ENCODE measurements at regions not wholly inside any gene's neighbourhood (a gene's known extent, or its start where the extent isn't known, plus 50 kb on each side); places are given as distances from the start of the nearest gene placed in this dataset.

- Histone ChIP-seq H3K36me3 (ENCODE audit: insufficient read depth, low read length) (no peaks in the 10 kb centered on the region), H2AFZ (ENCODE audit: low read length) (no peak overlapping the region), H4K20me1 (ENCODE audit: insufficient read depth, low read length) (no peaks in the 10 kb centered on the region; the same call in 1 of the 2 replicates), H3K9me3 (ENCODE audit: low read length) (no peaks in the 10 kb centered on the region), H3K79me2 (ENCODE audit: insufficient read depth, low read depth, low read length) (no peaks in the 10 kb centered on the region), H3K4me1 (ENCODE audit: insufficient read depth, low read length, poor library complexity, severe bottlenecking) (no peaks in the 10 kb centered on the region), H3K27ac (ENCODE audit: low read depth, low read length, poor library complexity, severe bottlenecking) (no peak overlapping the region), H3K4me2 (ENCODE audit: low read length) (no peak overlapping the region), H3K9me2 (ENCODE audit: insufficient read depth, low read length) (no peaks in the 10 kb centered on the region), H3K4me3 (ENCODE audit: low read depth, low read length, poor library complexity, severe bottlenecking) (no peak overlapping the region)
- no peak for DNase-seq (ENCODE audit: low spot score)
- ChIA-PET CTCF (ENCODE audit: unreplicated experiment) (no interaction called here), POLR2A (no interaction called here)
- intact Hi-C loops (cut with micrococcal nuclease; ENCODE audit: unreplicated experiment), result no loop called here
- no peak for TF ChIP-seq EZH2phosphoT487 (IDR thresholded peaks at IDR 0.05; ENCODE audit: borderline replicate concordance, low read depth, low read length)
- no peak for TF ChIP-seq CTCF (conservative IDR thresholded peaks at IDR 0.05; ENCODE audit: low read length)
- no TSS peak for BruUV-seq (replicated peaks)
These were observed 225.0 kb upstream of the PRR16 start for GRCh38 chr5:120239086-120239485.

GRCh38 chr5:120240706-120241105 is 223.4 kb upstream of the PRR16 start:
- Histone ChIP-seq H3K4me1 (ENCODE audit: insufficient read depth, low read length, poor library complexity, severe bottlenecking) (no peaks in the 10 kb centered on the region), H3K36me3 (ENCODE audit: insufficient read depth, low read length) (no peaks in the 10 kb centered on the region), H4K20me1 (ENCODE audit: insufficient read depth, low read length) (no peaks in the 10 kb centered on the region; the same call in 1 of the 2 replicates), H2AFZ (ENCODE audit: low read length) (no peak overlapping the region), H3K9me2 (ENCODE audit: insufficient read depth, low read length) (no peaks in the 10 kb centered on the region), H3K9me3 (ENCODE audit: low read length) (no peaks in the 10 kb centered on the region), H3K79me2 (ENCODE audit: insufficient read depth, low read depth, low read length) (no peaks in the 10 kb centered on the region), H3K4me2 (ENCODE audit: low read length) (no peak overlapping the region), H3K4me3 (ENCODE audit: low read depth, low read length, poor library complexity, severe bottlenecking) (no peak overlapping the region), H3K27ac (ENCODE audit: low read depth, low read length, poor library complexity, severe bottlenecking) (no peak overlapping the region)
- DNase-seq (ENCODE audit: low spot score), result no peak
- no TSS peak for BruUV-seq (replicated peaks)
- ChIA-PET CTCF (ENCODE audit: unreplicated experiment) (no interaction called here), POLR2A (no interaction called here)
- intact Hi-C loops (cut with micrococcal nuclease; ENCODE audit: unreplicated experiment), result no loop called here
- no peak for TF ChIP-seq EZH2phosphoT487 (IDR thresholded peaks at IDR 0.05; ENCODE audit: borderline replicate concordance, low read depth, low read length)
- no peak for TF ChIP-seq CTCF (conservative IDR thresholded peaks at IDR 0.05; ENCODE audit: low read length)

GRCh38 chr5:120241400-120241799 is 222.7 kb upstream of the PRR16 start:
- ChIA-PET POLR2A (interaction anchor here (0.6 kb wide), 1 partner anchor 1913 kb away, joined by 3 read pairs; no protein-coding TSS in a partner anchor), CTCF (ENCODE audit: unreplicated experiment) (no interaction called here)
- Histone ChIP-seq H4K20me1 (ENCODE audit: insufficient read depth, low read length) (no peaks in the 10 kb centered on the region; the same call in 1 of the 2 replicates), H3K4me2 (ENCODE audit: low read length) (no peak overlapping the region), H3K79me2 (ENCODE audit: insufficient read depth, low read depth, low read length) (no peaks in the 10 kb centered on the region), H3K4me3 (ENCODE audit: low read depth, low read length, poor library complexity, severe bottlenecking) (no peak overlapping the region), H3K9me2 (ENCODE audit: insufficient read depth, low read length) (no peaks in the 10 kb centered on the region), H3K4me1 (ENCODE audit: insufficient read depth, low read length, poor library complexity, severe bottlenecking) (no peaks in the 10 kb centered on the region), H2AFZ (ENCODE audit: low read length) (no peak overlapping the region), H3K9me3 (ENCODE audit: low read length) (no peaks in the 10 kb centered on the region), H3K36me3 (ENCODE audit: insufficient read depth, low read length) (no peaks in the 10 kb centered on the region), H3K27ac (ENCODE audit: low read depth, low read length, poor library complexity, severe bottlenecking) (no peak overlapping the region)
- intact Hi-C loops (cut with micrococcal nuclease; ENCODE audit: unreplicated experiment), result no loop called here
- DNase-seq (ENCODE audit: low spot score), result no peak
- no peak for TF ChIP-seq EZH2phosphoT487 (IDR thresholded peaks at IDR 0.05; ENCODE audit: borderline replicate concordance, low read depth, low read length)
- no TSS peak for BruUV-seq (replicated peaks)

Measured in OCI-LY7 (cell line).